Suppressor macrophage treated with lipopolysaccharide for 1 hour (primary cell): ENCODE measurements at regions not wholly inside any gene's neighbourhood (a gene's known extent, or its start where the extent isn't known, plus 50 kb on each side); places are given as distances from the start of the nearest gene placed in this dataset.
"Not testable (repeated sequence)": the region's sequence is repeated elsewhere in the genome, so short reads cannot be mapped to it uniquely, and the experiment has no call there.

Experiments
- DNase-seq, 3 donors: peaks; one replicate each; pipeline ENCODE4 v3.0.0-alpha.2; 2020 to 2022

DNA sequence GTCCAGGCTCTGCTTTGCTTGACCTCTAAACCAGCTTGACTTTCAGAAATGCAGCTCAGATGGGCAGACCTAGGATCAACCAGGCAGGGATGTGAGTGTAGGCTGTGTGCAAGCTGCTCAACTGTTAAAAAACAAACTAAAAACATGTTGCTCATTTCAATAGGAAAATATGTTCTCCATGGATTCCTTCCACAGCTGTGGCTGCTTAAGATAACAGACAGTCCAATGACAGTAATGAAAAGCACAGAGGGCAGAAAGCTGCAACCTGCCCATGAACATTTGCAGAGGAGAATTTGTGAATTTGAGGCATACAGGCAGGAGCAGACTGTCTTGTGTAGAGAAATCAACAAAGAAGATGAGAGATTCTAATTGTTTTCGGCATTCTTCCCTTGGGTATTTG, 534.2 kb downstream of the CCSER2 start:
- no peak for DNase-seq

DNA sequence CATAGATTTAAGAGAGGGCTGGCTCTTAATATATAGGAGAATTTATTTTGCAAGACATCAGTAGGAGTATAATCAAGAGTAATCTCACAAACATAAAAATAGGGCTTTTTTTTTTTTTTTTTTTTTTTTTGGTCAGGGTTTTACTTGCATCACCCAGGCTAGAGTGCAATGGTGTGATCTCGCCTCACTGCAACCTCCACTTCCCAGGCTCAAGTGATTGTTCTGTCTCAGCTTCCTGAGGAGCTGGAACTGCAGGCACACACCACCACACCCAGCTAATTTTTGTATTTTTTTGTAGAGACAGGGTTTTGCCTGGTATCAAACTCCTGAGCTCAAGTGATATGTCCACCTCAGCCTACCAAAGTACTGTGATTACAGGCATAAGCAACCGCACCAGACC, 535.3 kb downstream of the CCSER2 start:
- no peak for DNase-seq

DNA sequence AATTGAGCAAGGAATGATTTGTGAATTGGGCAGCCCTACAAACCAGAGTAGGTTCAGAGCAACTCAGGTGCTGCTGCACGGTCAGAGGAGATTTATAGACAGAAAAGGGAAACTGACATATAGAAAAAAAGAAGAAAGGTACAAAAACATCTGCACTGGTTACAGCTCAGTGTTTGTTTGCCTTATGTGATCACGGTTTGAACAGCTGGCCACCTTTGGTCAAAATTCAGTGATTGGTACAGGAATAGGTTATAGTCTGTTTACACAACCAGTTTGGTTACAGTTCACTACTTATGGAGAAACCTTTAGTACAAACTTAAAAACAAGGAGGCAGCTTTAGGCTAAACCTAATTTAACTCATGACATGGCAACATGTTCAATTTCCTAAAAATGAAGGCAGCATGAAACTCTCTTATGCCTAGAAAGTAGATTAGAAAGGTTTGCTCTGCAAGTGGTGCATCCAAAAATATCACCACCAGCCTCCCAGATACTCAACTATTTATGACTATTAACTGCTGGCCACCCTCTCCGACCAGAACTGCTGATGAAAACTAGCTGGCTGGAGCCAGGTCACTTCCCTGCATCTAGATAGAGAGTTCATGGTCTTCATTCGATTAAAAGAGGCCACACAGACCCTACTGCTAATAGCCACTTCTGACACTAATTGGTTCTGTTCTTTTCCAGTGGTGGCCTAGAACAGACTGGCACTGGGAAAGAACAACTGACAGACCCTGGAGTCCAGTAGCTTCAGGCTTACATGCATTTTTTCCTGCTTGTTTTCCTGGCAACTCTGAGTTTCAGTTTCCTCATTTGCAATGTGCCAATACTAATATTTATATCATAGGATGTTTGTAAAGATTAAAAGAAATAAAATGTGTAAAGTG, 548.0 kb downstream of the CCSER2 start:
- DNase-seq, result no peak

- no peak for DNase-seq
These were observed 551.6 kb downstream of the CCSER2 start for GRCh38 chr10:84879991-84880390.

- DNase-seq, result not testable (repeated sequence)
These were observed 553.3 kb downstream of the CCSER2 start for GRCh38 chr10:84881696-84882095.

DNA sequence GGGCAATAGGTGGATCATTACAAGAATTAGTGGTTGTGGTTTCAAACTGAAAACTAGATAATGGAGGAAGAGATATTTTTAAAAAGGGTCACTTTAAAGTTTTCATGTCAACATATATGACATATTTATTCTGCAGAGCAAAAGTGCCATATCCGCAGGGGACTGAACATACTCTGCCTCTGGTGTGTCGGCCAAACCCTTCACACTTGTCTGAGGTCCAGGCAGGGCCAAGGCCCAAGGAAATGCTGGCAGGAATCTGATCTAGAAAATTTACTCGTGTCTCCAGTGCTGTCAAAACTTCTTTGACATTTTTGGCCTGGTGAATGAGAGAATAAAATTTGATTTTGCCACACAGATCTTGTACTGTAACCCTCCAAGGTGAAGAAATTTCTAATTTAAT, 562.3 kb downstream of the CCSER2 start:
- no peak for DNase-seq

GRCh38 chr10:84891631-84892030, 563.2 kb downstream of the CCSER2 start:
- DNase-seq, result no peak

DNA sequence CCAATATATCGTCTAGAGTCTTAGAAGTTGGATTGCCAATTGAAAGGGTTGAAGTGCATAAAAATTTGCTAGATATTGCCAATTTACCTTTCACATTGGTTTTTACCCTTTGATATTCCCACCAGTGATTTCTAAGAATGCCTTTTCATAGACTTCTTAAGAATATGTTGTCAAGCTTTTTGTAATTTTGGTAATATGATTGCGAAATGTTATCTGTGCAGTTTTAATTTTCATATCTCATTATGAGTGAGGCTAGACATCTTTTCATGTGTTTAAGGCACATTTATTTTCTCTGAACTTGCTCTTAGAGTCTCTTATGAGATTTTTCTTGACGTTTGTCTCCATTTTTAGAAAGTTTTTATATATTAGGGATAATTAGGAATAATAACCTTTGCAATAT, 567.2 kb downstream of the CCSER2 start:
- no peak for DNase-seq

- DNase-seq, result no peak
These were observed 568.5 kb downstream of the CCSER2 start for GRCh38 chr10:84896909-84897308.

- DNase-seq, result no peak
These were observed 570.9 kb downstream of the CCSER2 start for GRCh38 chr10:84899268-84899667.

DNA sequence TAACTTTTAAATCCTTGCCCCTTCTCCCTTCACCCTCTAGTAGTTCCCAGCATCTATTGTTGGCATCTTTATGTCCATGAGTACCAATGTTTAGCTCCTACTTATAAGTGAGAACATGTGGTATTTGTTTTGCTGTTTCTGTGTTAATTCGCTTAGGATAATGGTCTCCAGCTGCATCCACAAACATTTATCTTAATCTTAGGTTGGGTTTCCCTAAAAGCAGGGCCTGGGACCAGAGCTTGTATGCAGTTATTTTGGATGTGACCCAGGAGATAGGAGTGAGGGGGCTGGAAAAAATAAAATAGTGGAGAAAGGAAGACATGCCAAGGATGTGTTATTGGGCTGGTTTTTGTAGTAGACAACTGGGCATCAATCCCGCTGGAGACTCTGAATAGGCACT, 571.8 kb downstream of the CCSER2 start:
- DNase-seq, result no peak

- no peak for DNase-seq
These were observed 573.5 kb downstream of the CCSER2 start for GRCh38 chr10:84901885-84902284.

- no peak for DNase-seq
These were observed 574.2 kb downstream of the CCSER2 start for GRCh38 chr10:84902553-84902952.

GRCh38 chr10:84903320-84903719, 574.9 kb downstream of the CCSER2 start:
- no peak for DNase-seq

GRCh38 chr10:84907461-84908009, 579.1 kb downstream of the CCSER2 start:
- no peak for DNase-seq

- no peak for DNase-seq
These were observed 580.1 kb downstream of the CCSER2 start for GRCh38 chr10:84908491-84908890.

DNA sequence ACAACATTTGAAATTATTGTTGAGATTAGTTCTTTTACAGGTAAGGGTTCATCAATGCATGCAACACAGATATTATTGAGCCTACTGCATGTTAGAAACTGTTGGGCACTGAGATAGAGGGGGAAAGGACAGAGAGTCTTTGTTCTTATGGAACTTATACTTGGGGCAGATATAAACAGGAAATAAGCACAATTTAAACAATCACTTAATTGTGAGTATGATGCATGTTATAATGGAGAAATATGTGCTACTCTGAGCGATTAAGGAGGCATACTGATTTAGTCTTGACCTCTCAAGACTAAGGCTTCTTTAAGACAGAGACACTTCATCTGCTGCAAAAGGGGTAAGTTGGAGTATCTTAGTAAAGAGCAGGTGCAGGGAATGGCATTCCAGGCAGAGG, 593.3 kb downstream of the CCSER2 start:
- DNase-seq, result no peak

GRCh38 chr10:84924131-84924530, 595.7 kb downstream of the CCSER2 start:
- DNase-seq, result no peak

DNA sequence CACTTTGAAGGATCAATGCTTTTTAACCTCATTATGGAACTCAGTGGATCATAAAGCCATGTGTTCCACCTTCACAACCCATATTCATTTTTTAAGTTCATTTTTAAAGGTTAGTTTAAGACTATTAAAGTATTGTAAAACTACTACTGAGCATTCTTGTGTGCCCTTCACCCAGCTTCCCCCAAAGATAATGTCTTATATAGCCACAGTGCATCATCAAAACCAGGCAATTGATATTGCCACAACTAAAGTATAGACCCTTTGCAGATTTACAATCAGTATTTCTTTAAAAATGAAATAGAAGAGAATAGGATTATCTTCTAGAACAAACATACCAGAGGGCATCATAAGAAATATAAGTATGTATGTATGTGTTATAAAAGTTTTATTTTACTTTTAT, 597.1 kb downstream of the CCSER2 start:
- DNase-seq, result no peak

- no peak for DNase-seq
These were observed 605.0 kb downstream of the CCSER2 start for GRCh38 chr10:84933402-84933801.

DNA sequence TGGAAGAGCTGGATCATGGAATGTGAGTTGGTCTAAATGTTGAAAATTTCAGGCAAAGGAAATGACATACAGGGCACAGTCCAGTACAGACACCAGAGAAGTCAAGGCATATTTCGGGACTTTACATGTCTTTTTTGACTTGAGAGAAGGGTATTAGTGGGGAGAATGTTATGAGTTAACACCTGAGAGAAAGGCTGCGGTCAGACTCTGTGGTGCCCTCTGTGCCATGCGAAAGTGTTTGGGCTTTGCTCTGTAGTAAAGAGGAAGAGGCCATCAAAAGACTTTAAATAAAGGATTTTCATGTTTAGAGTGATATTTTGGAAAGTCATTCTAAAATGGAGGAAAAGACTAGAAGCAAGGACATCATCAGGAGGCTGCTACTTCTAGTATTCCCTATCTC, 607.4 kb downstream of the CCSER2 start:
- DNase-seq, result no peak

DNA sequence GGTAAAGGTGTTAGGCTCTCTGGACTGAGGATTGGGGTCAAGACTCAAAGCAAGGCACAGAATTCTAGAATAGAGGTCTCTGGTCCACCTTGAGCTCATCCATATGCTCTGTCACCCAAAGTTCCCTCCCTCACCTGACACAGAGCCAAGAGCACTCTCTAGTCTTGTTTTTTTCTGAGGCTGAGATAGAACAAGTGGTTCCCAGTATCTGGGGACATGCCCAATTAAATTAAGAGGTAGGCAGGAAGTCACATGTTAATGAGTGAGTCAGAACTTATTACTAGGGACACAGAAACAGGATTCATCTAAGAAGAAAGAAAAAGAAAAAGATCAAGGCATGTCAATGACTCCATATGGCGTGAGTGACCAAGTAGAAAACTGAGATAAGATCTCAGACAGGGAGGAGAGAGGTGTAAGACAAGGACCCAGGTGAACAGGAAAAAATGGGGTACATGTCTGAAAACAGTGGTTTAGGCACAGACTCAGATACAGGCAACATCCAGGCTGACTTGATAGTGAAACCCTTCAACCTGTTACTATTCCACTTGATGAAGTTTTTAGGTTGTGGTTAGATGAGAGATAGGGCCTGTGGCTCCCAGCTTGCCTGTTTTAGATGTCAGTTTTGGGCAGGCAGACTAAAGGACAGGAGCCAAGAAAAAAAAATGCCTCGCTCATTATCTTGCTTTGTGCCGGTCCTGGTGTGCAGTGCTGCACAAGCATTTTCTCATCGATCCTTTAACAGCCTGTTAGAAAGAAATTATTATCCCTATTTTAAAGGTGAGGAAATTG, 609.9 kb downstream of the CCSER2 start:
- no peak for DNase-seq

GRCh38 chr10:84943541-84943940, 615.2 kb downstream of the CCSER2 start:
- DNase-seq, result no peak

DNA sequence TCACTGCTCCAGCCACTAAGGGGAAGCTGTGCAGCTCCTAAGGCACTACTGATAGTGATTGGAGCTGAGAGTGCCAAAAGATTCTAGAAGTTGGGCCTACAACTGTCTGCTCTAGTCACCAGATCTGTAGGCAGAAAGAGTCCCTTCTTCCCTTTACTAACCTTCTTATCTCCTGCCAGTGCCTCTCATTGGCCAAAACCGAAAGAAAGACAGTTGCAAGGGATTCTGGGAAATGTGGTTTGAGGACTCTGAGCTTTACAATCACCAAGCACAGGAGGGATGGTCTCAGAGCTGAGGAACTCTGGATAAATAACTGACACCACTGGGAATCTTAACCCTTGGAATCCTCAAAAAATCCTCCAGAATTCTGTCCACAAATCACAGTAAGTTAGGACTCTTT, 615.8 kb downstream of the CCSER2 start:
- DNase-seq, result no peak
